ENCODE measurements at regions not wholly inside any gene's neighbourhood (a gene's known extent, or its start where the extent isn't known, plus 50 kb on each side); places are given as distances from the start of the nearest gene placed in this dataset.

- no peaks in the 10 kb centered on the region for H3K27me3 ChIP-seq (ENCODE audit: insufficient read depth, insufficient read length)
- no peaks in the 10 kb centered on the region for H3K36me3 ChIP-seq (ENCODE audit: insufficient read depth, insufficient read length, low read length)
- no peak overlapping the region for H3K4me3 ChIP-seq (ENCODE audit: insufficient read length, low read depth)
- DNase-seq (ENCODE audit: low read depth, low spot score) = no peak
- H3K4me1 ChIP-seq (ENCODE audit: insufficient read depth, insufficient read length) = no peaks in the 10 kb centered on the region
- no peaks in the 10 kb centered on the region for H3K9me3 ChIP-seq (ENCODE audit: insufficient read depth, low read length)
- TF ChIP-seq YY1 (IDR thresholded peaks at IDR 0.05; ENCODE audit: insufficient read depth, insufficient read length) (no peak), SUZ12 (IDR thresholded peaks at IDR 0.05; ENCODE audit: extremely low read depth, insufficient read depth, insufficient read length) (no peak), ZNF274 (IDR thresholded peaks at IDR 0.05; ENCODE audit: low read depth, low read length) (no peak)
- H3K9ac ChIP-seq (ENCODE audit: insufficient read length, low read depth) = no peak overlapping the region
These were observed 273.1 kb downstream of the VRK1 start for GRCh38 chr14:97070259-97070658.

- no peak for TF ChIP-seq SUZ12 (IDR thresholded peaks at IDR 0.05; ENCODE audit: extremely low read depth, insufficient read depth, insufficient read length)
- TF ChIP-seq ZNF274 (IDR thresholded peaks at IDR 0.05; ENCODE audit: low read depth, low read length) = no peak
- TF ChIP-seq YY1 (IDR thresholded peaks at IDR 0.05; ENCODE audit: insufficient read depth, insufficient read length) = no peak
- H3K9ac ChIP-seq (ENCODE audit: insufficient read length, low read depth) = no peak overlapping the region
- DNase-seq (ENCODE audit: low read depth, low spot score) = no peak
- H3K36me3 ChIP-seq (ENCODE audit: insufficient read depth, insufficient read length, low read length) = no peaks in the 10 kb centered on the region
- no peak overlapping the region for H3K4me3 ChIP-seq (ENCODE audit: insufficient read length, low read depth)
- H3K4me1 ChIP-seq (ENCODE audit: insufficient read depth, insufficient read length) = no peaks in the 10 kb centered on the region
- H3K27me3 ChIP-seq (ENCODE audit: insufficient read depth, insufficient read length) = no peaks in the 10 kb centered on the region
- H3K9me3 ChIP-seq (ENCODE audit: insufficient read depth, low read length) = no peaks in the 10 kb centered on the region
These were observed 274.0 kb downstream of the VRK1 start for GRCh38 chr14:97071177-97071576.

- Histone ChIP-seq H3K9me3 (ENCODE audit: insufficient read depth, low read length) (no peaks in the 10 kb centered on the region), H3K4me1 (ENCODE audit: insufficient read depth, insufficient read length) (no peaks in the 10 kb centered on the region), H3K36me3 (ENCODE audit: insufficient read depth, insufficient read length, low read length) (no peaks in the 10 kb centered on the region), H3K27me3 (ENCODE audit: insufficient read depth, insufficient read length) (no peaks in the 10 kb centered on the region), H3K9ac (ENCODE audit: insufficient read length, low read depth) (no peak overlapping the region), H3K4me3 (ENCODE audit: insufficient read length, low read depth) (no peak overlapping the region)
- no peak for DNase-seq (ENCODE audit: low read depth, low spot score)
- TF ChIP-seq ZNF274 (IDR thresholded peaks at IDR 0.05; ENCODE audit: low read depth, low read length) = no peak
- no peak for TF ChIP-seq YY1 (IDR thresholded peaks at IDR 0.05; ENCODE audit: insufficient read depth, insufficient read length)
- no peak for TF ChIP-seq SUZ12 (IDR thresholded peaks at IDR 0.05; ENCODE audit: extremely low read depth, insufficient read depth, insufficient read length)
These were observed 276.4 kb downstream of the VRK1 start for GRCh38 chr14:97073622-97074021.

- H3K9me3 ChIP-seq (ENCODE audit: insufficient read depth, low read length) = no peaks in the 10 kb centered on the region
- H3K36me3 ChIP-seq (ENCODE audit: insufficient read depth, insufficient read length, low read length) = no peaks in the 10 kb centered on the region
- no peak for TF ChIP-seq YY1 (IDR thresholded peaks at IDR 0.05; ENCODE audit: insufficient read depth, insufficient read length)
- no peak overlapping the region for H3K9ac ChIP-seq (ENCODE audit: insufficient read length, low read depth)
- no peaks in the 10 kb centered on the region for H3K4me1 ChIP-seq (ENCODE audit: insufficient read depth, insufficient read length)
- H3K27me3 ChIP-seq (ENCODE audit: insufficient read depth, insufficient read length) = no peaks in the 10 kb centered on the region
- DNase-seq (ENCODE audit: low read depth, low spot score) = no peak
- H3K4me3 ChIP-seq (ENCODE audit: insufficient read length, low read depth) = no peak overlapping the region
These were observed 277.3 kb downstream of the VRK1 start for GRCh38 chr14:97074456-97074855.

GRCh38 chr14:97074856-97075255 lies 277.7 kb downstream of the VRK1 start:
- no peaks in the 10 kb centered on the region for H3K36me3 ChIP-seq (ENCODE audit: insufficient read depth, insufficient read length, low read length)
- TF ChIP-seq SUZ12 (IDR thresholded peaks at IDR 0.05; ENCODE audit: extremely low read depth, insufficient read depth, insufficient read length) (no peak), ZNF274 (IDR thresholded peaks at IDR 0.05; ENCODE audit: low read depth, low read length) (no peak), YY1 (IDR thresholded peaks at IDR 0.05; ENCODE audit: insufficient read depth, insufficient read length) (no peak)
- H3K9ac ChIP-seq (ENCODE audit: insufficient read length, low read depth) = no peak overlapping the region
- DNase-seq (ENCODE audit: low read depth, low spot score) = no peak
- H3K9me3 ChIP-seq (ENCODE audit: insufficient read depth, low read length) = no peaks in the 10 kb centered on the region
- no peaks in the 10 kb centered on the region for H3K27me3 ChIP-seq (ENCODE audit: insufficient read depth, insufficient read length)
- H3K4me3 ChIP-seq (ENCODE audit: insufficient read length, low read depth) = no peak overlapping the region
- H3K4me1 ChIP-seq (ENCODE audit: insufficient read depth, insufficient read length) = no peaks in the 10 kb centered on the region

GRCh38 chr14:97077253-97077653 lies 280.1 kb downstream of the VRK1 start:
- no peak overlapping the region for H3K9ac ChIP-seq (ENCODE audit: insufficient read length, low read depth)
- H3K9me3 ChIP-seq (ENCODE audit: insufficient read depth, low read length) = no peaks in the 10 kb centered on the region
- H3K4me1 ChIP-seq (ENCODE audit: insufficient read depth, insufficient read length) = no peaks in the 10 kb centered on the region
- H3K27me3 ChIP-seq (ENCODE audit: insufficient read depth, insufficient read length) = no peaks in the 10 kb centered on the region
- no peaks in the 10 kb centered on the region for H3K36me3 ChIP-seq (ENCODE audit: insufficient read depth, insufficient read length, low read length)
- DNase-seq (ENCODE audit: low read depth, low spot score) = no peak
- no peak for TF ChIP-seq YY1 (IDR thresholded peaks at IDR 0.05; ENCODE audit: insufficient read depth, insufficient read length)
- no peak for TF ChIP-seq SUZ12 (IDR thresholded peaks at IDR 0.05; ENCODE audit: extremely low read depth, insufficient read depth, insufficient read length)
- TF ChIP-seq ZNF274 (IDR thresholded peaks at IDR 0.05; ENCODE audit: low read depth, low read length) = no peak
- H3K4me3 ChIP-seq (ENCODE audit: insufficient read length, low read depth) = no peak overlapping the region

- no peak for DNase-seq (ENCODE audit: low read depth, low spot score)
- H3K9ac ChIP-seq (ENCODE audit: insufficient read length, low read depth) = no peak overlapping the region
- no peak overlapping the region for H3K4me3 ChIP-seq (ENCODE audit: insufficient read length, low read depth)
- no peaks in the 10 kb centered on the region for H3K4me1 ChIP-seq (ENCODE audit: insufficient read depth, insufficient read length)
- TF ChIP-seq SUZ12 (IDR thresholded peaks at IDR 0.05; ENCODE audit: extremely low read depth, insufficient read depth, insufficient read length) (no peak), ZNF274 (IDR thresholded peaks at IDR 0.05; ENCODE audit: low read depth, low read length) (no peak), YY1 (IDR thresholded peaks at IDR 0.05; ENCODE audit: insufficient read depth, insufficient read length) (no peak)
- no peaks in the 10 kb centered on the region for H3K27me3 ChIP-seq (ENCODE audit: insufficient read depth, insufficient read length)
- no peaks in the 10 kb centered on the region for H3K9me3 ChIP-seq (ENCODE audit: insufficient read depth, low read length)
- H3K36me3 ChIP-seq (ENCODE audit: insufficient read depth, insufficient read length, low read length) = no peaks in the 10 kb centered on the region
These were observed 280.5 kb downstream of the VRK1 start for GRCh38 chr14:97077687-97078086.

- no peak overlapping the region for H3K4me3 ChIP-seq (ENCODE audit: insufficient read length, low read depth)
- no peak for DNase-seq (ENCODE audit: low read depth, low spot score)
- no peak for TF ChIP-seq YY1 (IDR thresholded peaks at IDR 0.05; ENCODE audit: insufficient read depth, insufficient read length)
- no peak for TF ChIP-seq SUZ12 (IDR thresholded peaks at IDR 0.05; ENCODE audit: extremely low read depth, insufficient read depth, insufficient read length)
- no peak for TF ChIP-seq ZNF274 (IDR thresholded peaks at IDR 0.05; ENCODE audit: low read depth, low read length)
These were observed 283.8 kb downstream of the VRK1 start for GRCh38 chr14:97080991-97081390.

More at GRCh38 chr14:97080991-97081390, 283.8 kb downstream of the VRK1 start:
- Histone ChIP-seq H3K9me3 (ENCODE audit: insufficient read depth, low read length) (no peaks in the 10 kb centered on the region), H3K9ac (ENCODE audit: insufficient read length, low read depth) (no peak overlapping the region), H3K27me3 (ENCODE audit: insufficient read depth, insufficient read length) (no peaks in the 10 kb centered on the region), H3K4me1 (ENCODE audit: insufficient read depth, insufficient read length) (no peaks in the 10 kb centered on the region), H3K36me3 (ENCODE audit: insufficient read depth, insufficient read length, low read length) (no peaks in the 10 kb centered on the region)
